ENCODE measurements at regions not wholly inside any gene's neighbourhood (a gene's known extent, or its start where the extent isn't known, plus 50 kb on each side); places are given as distances from the start of the nearest gene placed in this dataset.

DNA sequence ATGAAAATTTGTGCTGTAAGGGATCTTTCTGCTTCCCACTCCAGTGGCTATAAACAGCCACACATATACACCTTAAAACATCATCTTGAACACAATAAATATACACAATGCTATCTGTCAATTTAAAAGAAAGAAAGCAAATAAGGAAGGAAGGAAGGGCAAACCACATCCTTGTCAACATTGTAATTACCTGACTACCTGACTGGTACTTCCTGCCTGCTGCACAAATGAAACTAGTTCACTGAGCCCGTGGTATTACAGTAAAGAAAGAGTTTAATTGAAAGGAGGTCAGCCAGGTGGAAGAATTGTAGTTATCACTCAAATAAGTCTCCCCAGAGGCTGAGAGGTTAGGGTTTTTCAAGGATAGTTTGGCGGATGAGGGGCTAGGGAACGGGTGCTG is 344.4 kb upstream of the ASIC2 start:
- TF ChIP-seq, protein P1, sequence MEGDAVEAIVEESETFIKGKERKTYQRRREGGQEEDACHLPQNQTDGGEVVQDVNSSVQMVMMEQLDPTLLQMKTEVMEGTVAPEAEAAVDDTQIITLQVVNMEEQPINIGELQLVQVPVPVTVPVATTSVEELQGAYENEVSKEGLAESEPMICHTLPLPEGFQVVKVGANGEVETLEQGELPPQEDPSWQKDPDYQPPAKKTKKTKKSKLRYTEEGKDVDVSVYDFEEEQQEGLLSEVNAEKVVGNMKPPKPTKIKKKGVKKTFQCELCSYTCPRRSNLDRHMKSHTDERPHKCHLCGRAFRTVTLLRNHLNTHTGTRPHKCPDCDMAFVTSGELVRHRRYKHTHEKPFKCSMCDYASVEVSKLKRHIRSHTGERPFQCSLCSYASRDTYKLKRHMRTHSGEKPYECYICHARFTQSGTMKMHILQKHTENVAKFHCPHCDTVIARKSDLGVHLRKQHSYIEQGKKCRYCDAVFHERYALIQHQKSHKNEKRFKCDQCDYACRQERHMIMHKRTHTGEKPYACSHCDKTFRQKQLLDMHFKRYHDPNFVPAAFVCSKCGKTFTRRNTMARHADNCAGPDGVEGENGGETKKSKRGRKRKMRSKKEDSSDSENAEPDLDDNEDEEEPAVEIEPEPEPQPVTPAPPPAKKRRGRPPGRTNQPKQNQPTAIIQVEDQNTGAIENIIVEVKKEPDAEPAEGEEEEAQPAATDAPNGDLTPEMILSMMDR (IDR thresholded peaks at IDR 0.05) = no peak
- no peak for TF ChIP-seq POLR2A (IDR thresholded peaks at IDR 0.05)

Data from heart left ventricle (tissue), 13 donors.